ENCODE measurements at regions not wholly inside any gene's neighbourhood (a gene's known extent, or its start where the extent isn't known, plus 50 kb on each side); places are given as distances from the start of the nearest gene placed in this dataset.
A peak's percentile ranks its signal among the peaks of the same experiment; 100 is the strongest.
"Not testable (repeated sequence)": the region's sequence is repeated elsewhere in the genome, so short reads cannot be mapped to it uniquely, and the experiment has no call there.

GRCh38 chr5:36739751-36740221 is 133.4 kb downstream of the SLC1A3 start:
- no peak for DNase-seq (ENCODE audit: low read depth)

- DNase-seq (ENCODE audit: low read depth), result no peak
Measured at GRCh38 chr5:36740259-36740898, 134.0 kb downstream of the SLC1A3 start.

GRCh38 chr5:36741128-36741527 is 134.7 kb downstream of the SLC1A3 start:
- DNase-seq (ENCODE audit: low read depth), result no peak

- DNase-seq (ENCODE audit: low read depth), result peak; percentile 64
Measured at GRCh38 chr5:36743891-36744772, 132.4 kb upstream of the NIPBL start.

GRCh38 chr5:36744773-36745589 is 131.6 kb upstream of the NIPBL start:
- DNase-seq (ENCODE audit: low read depth), result no peak

DNA sequence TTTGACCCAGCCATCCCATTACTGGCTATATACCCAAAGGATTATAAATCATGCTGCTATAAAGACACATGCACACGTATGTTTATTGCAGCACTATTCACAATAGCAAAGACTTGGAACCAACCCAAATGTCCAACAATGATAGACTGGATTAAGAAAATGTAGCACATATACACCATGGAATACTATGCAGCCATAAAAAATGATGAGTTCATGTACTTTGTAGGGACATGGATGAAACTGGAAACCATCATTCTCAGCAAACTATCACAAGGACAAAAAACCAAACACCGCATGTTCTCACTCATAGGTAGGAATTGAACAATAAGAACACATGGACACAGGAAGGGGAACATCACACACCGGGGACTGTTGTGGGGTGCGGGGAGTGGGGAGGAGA is 128.8 kb upstream of the NIPBL start:
- not testable (repeated sequence) for DNase-seq (ENCODE audit: low read depth)

- DNase-seq (ENCODE audit: low read depth), result no peak
Measured at GRCh38 chr5:36751886-36752285, 124.7 kb upstream of the NIPBL start.

DNA sequence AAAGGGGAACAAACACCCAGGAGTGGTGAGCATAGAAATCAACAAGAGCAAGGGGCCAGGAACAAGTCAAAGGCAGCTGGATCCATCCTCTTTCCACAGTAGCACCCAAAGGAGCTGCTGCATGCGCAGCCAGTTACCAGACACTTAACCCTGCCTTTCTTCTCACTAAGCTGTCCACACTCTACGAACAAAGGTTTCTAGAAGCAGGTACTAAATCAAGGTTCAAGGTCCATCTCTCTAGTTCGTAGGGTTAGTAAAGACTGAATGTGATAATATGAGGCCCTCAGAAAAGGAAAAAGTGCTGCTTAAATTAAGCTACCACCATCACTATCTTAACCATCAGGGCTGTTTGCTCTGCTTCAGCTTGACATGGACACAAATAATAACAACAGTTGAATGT is 121.2 kb upstream of the NIPBL start:
- DNase-seq (ENCODE audit: low read depth), result no peak

- DNase-seq (ENCODE audit: low read depth), result no peak
Measured at GRCh38 chr5:36755920-36756488, 120.6 kb upstream of the NIPBL start.

DNA sequence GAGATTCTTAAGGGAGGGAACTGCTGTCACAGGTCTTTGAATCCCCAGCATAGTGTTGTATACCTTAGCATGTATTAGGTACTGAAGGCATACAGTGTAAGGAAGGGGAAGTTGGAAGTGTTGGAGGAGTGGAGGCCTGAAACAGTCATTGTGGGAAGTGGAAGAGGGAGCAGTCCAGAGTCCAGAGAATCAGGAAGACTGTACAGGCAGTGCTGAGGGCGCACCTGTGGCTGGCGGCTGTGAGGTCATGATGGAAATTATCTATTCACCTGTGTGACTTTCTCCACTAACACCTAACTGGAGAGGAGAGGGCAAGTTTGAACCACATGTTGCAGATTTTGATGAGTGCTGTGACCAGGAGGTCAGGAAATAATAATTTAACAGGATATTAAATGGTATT is 119.7 kb upstream of the NIPBL start:
- DNase-seq (ENCODE audit: low read depth), result no peak

- no peak for DNase-seq (ENCODE audit: low read depth)
Measured at GRCh38 chr5:36759117-36759516, 117.5 kb upstream of the NIPBL start.

GRCh38 chr5:36763454-36763853 is 113.1 kb upstream of the NIPBL start:
- DNase-seq (ENCODE audit: low read depth), result no peak

- no peak for DNase-seq (ENCODE audit: low read depth)
Measured at GRCh38 chr5:36765876-36766275, 110.7 kb upstream of the NIPBL start.

DNA sequence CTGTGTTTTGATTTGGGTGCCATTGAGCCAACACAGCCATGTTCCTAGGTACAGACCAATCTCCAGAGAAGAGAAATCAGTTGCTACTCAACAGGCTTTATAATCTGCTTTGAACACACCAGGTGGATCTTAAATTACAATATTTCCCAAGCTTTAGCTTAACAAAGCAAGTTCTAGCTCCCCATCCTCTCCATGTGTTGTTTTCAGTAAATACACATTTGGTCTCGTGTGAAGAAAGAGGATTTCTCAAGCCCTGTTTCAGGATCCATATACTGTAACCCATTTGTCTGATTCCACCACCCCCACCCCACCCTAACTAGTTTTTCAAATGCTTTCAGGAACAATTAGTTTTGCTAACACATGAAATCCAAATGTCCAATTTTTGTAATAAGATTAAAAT is 109.6 kb upstream of the NIPBL start:
- DNase-seq (ENCODE audit: low read depth), result no peak

- no peak for DNase-seq (ENCODE audit: low read depth)
Measured at GRCh38 chr5:36768450-36768849, 108.1 kb upstream of the NIPBL start.

- no peak for DNase-seq (ENCODE audit: low read depth)
Measured at GRCh38 chr5:36769129-36769770, 107.3 kb upstream of the NIPBL start.

DNA sequence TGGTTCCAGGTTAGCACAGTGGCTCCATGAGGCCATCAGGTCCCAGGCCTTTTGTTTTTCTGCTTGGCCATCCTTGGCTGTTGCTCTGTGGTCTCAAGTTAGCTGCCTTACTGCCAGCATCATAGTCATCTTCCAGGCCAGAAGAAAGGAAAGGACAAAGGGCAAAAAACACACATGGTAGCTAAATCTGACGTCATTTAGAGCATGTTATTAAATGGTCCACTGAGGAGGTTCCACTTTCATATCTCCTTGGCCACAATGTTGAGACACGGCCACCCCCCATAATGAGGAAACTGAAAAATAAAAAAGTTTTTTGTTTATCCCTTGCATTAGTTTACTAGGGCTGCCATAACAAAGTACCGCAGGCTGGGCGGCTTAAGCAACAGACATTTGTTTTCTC is 106.4 kb upstream of the NIPBL start:
- no peak for DNase-seq (ENCODE audit: low read depth)

DNA sequence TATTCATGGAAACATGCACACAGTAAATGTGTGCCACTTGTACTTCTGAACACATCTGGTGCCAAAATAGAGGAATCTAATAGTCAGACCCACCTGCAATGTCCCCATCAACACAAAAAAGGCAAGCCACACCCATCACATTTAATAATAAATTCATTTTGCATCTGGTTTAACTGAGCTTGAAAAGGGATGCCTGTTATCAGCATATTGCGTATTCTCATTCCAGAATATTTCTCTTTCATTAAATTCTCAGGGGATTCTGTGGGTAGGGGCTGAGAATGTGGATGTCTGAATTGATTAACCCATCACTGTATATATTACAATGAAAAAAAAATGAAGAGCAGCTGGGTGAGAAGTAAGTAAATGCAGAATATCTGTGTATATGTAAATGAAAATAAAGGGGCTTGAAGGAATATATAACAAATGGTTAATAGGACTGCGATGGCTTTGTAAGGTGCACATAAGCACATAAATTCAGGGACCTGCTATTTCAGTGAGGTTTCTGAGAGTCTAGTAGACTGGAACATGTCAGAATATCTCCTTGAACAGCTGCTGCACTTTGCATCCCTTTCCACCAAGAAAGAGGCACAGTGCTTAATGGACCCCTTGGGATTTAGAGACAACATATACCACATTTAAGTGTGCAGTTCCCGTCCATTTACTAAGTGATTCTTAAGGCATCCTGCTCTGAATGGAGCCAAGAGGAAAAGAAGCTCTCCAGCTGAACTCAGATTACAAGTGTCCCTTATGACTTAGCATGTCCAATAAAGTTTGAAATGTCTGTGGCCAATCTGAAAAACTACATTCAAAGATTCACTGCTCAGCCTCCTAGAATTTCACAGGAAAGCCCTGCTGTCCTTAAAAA is 104.1 kb upstream of the NIPBL start:
- no peak for DNase-seq (ENCODE audit: low read depth)

- no peak for DNase-seq (ENCODE audit: low read depth)
Measured at GRCh38 chr5:36777105-36777757, 99.3 kb upstream of the NIPBL start.

GRCh38 chr5:36778336-36778735 is 98.2 kb upstream of the NIPBL start:
- no peak for DNase-seq (ENCODE audit: low read depth)
